NCI-H446 treated with DMSO at 0.1 percent for 48 hours (cell line): ENCODE measurements at regions not wholly inside any gene's neighbourhood (a gene's known extent, or its start where the extent isn't known, plus 50 kb on each side); places are given as distances from the start of the nearest gene placed in this dataset.

ENCODE experiments used
- DNase-seq: peaks from one replicate; lab custom pipeline; 2025; lab: John Stamatoyannopoulos, UW

- DNase-seq, result no peak
These were observed 334.1 kb upstream of the TPM1 start for GRCh38 chr15:62708470-62708869.

- DNase-seq, result no peak
These were observed 333.3 kb upstream of the TPM1 start for GRCh38 chr15:62709261-62709660.

DNA sequence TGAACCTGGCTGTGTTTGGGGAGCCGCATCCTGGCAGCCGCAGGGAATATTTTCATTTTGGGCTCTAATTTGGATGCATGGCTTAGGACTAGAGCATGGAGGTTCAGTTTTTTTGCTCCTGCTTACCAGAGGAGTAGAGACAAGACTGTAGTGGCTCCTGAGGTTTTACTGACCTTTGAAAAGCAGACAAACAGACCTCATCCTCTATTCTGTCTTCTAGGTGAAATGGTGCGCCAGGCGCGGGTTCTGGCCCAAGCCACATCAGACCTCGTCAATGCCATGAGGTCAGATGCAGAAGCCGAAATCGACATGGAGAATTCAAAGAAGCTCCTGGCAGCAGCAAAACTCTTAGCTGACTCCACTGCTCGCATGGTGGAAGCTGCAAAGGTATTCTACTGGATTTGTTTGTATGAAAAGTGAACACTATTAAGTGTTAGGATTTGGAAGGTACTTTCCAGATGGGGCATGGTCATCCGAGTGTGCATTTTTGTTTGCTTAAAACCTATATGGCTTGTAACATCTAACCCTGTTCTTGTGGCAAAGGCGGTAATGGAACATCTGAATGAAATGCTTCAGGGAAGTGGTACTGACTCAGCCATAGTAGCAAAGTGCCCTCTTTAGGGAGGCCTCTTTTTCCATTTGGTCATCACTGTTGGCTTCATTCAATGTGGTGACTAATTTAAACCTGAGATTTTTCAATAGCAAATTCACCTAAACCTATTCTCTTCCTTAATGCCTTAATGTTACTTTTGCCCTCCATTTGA lies 330.7 kb upstream of the TPM1 start:
- DNase-seq, result no peak

DNA sequence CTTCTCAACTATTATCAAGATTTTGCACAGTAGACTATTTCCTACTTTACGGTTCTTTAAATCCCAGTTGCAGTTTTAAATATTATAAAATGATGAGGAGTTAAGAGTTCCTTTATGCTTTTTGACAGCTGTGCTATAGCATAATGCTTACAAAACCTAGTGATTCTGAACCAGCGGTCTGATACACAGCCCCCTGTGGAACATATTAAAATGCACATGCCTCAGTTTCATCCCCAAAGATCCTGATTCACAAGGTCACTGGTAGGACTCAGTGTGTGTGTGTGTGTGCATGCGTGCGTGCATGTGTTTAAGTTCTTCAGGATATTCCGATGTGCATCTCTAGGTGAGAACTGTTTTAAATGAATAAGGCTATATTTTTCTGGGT lies 330.1 kb upstream of the TPM1 start:
- DNase-seq, result no peak

- no peak for DNase-seq
These were observed 326.6 kb upstream of the TPM1 start for GRCh38 chr15:62715946-62716345.

DNA sequence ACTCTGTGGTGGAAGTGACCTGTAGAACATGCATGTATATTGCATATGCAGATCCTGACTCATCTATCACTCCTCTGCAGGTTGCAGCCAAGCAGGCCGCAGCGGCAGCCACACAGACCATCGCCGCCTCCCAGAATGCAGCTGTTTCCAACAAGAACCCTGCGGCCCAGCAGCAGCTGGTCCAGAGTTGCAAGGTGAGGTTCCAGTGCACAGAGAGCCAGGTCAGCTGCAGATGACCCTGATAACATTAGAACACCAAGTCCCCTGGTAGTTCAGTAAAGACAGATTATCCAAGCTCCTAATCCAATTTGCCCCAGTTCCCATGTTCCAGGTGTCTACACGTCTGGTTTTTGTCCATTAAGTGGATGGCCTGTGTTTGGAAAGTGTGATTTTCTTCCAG lies 325.1 kb upstream of the TPM1 start:
- DNase-seq, result no peak

DNA sequence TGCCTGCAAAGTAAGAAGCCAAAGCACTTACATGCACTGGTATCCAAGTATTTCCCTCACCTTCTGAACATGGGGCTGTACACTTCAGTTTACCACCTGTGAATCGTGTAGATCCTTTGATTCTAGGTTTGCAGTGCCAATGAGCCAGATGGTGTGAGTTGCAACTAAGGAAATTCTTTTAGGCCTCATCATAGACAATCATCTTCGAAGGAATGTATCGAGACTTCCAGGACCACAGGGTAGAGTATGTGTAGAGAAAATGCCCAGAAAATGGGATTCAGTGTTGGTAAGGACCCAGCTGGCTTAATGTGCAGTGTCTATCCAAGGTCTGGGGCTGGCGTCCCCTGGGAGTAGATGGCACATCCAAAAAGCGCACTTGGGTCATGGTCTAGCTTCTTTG lies 323.2 kb upstream of the TPM1 start:
- no peak for DNase-seq

GRCh38 chr15:62722237-62722636 lies 320.3 kb upstream of the TPM1 start:
- no peak for DNase-seq

DNA sequence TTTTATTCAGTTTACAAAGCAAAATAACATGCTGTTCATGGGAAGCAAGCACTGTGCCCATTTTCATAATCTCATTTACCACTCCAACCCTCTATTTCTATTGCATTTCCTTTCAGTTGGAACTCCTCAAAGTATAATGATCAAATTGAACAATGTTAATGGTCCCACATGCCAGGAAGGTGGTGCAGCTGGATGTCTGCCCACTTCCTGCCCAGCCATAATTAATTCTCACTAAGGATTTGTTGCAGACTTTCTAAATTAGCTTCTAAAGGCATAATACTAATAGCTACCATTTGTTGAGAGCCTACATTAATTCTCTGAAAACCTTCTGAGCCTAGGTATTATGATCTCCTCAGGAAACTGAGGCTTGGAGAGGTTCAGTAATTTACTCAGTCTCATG lies 316.1 kb upstream of the TPM1 start:
- no peak for DNase-seq

GRCh38 chr15:62727501-62727900 lies 315.0 kb upstream of the TPM1 start:
- DNase-seq, result no peak

- no peak for DNase-seq
These were observed 311.7 kb upstream of the TPM1 start for GRCh38 chr15:62730825-62731224.

DNA sequence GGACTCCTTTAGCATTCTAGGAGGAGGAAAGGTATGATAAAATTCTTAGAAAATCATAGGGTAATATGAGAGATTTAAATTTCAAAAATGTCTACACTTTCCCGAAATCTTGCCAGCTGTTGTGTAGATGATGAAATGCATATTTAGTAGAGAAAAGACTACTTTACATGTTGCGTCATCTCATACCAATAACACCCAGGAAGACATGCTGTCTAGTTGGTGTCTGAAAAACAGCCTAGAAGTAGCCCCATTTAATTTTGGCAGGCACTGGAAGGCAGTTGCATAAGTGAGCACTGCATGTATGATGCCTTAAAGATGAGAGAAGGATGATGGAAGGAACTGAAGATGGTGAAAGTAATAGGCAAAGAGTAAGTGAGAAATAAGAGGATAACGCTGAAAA lies 310.5 kb upstream of the TPM1 start:
- DNase-seq, result no peak

- no peak for DNase-seq
These were observed 307.8 kb upstream of the TPM1 start for GRCh38 chr15:62734706-62735105.

DNA sequence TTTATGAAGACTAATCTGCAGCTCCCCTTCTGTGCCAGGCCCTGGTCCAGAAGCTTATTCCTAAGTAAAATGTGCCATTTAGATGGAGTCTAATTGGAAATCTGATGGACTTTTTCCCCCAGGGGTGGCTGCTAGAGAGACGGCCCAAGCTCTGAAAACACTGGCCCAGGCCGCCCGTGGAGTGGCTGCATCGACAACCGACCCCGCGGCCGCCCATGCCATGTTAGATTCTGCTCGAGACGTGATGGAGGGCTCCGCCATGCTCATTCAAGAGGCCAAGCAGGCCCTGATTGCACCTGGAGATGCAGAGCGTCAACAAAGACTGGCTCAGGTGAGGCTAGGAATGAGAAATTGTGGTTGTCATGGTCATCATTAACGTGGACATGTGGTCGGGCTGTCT lies 305.8 kb upstream of the TPM1 start:
- DNase-seq, result no peak

DNA sequence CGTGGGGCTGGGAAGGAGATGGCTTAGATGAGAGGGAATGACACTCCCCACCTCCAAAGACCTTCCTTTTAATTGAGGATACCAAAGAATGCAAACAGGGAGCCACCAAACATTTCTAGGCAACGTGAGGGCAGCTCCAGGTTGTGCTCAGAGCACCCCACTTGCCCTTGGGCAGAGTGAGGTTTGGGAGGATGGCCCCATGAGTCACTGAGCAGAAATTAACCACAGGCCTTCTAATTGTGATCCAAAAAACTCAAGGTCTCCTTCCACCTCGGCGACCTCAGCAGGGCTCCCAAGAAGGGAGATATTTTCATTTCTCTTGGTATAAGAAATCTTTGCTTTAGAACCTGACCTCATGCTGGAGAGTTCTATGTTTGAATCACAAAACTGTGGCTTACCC lies 305.0 kb upstream of the TPM1 start:
- DNase-seq, result no peak

GRCh38 chr15:62739082-62739481 lies 303.5 kb upstream of the TPM1 start:
- no peak for DNase-seq

GRCh38 chr15:62739507-62739906 lies 303.0 kb upstream of the TPM1 start:
- DNase-seq, result no peak

GRCh38 chr15:62740141-62741004 lies 302.2 kb upstream of the TPM1 start:
- no peak for DNase-seq

DNA sequence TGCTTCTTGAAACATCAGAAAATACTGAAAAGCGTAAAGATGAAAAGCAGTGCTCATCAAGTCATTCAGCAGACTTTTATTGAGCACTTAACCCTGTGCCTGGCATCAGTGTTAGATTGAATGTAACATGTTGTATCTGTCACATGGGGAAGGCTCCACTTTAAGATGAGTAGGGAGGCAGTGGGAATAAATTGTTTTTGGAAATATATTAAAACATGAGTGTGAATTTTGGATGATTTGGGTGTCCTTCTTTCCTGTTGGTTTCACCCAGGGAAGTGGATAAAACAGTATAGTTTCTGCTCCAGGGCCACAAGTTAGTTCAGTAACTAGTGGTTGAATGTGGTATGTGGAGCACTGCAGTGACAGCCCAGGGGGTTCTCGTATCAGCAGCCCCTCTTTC lies 301.4 kb upstream of the TPM1 start:
- DNase-seq, result no peak

- peak; percentile 11 for DNase-seq
These were observed 300.0 kb upstream of the TPM1 start for GRCh38 chr15:62742409-62743171.

- no peak for DNase-seq
These were observed 296.8 kb upstream of the TPM1 start for GRCh38 chr15:62745621-62746225.

- DNase-seq, result no peak
These were observed 294.4 kb upstream of the TPM1 start for GRCh38 chr15:62748196-62748595.
